Head of caudate nucleus (tissue), 42 donors: ENCODE measurements at regions not wholly inside any gene's neighbourhood (a gene's known extent, or its start where the extent isn't known, plus 50 kb on each side); places are given as distances from the start of the nearest gene placed in this dataset.
"Not testable (repeated sequence)": the region's sequence is repeated elsewhere in the genome, so short reads cannot be mapped to it uniquely, and the experiment has no call there.

Experiments
- DNase-seq, 42 donors: peaks; one replicate each; pipeline versions ENCODE4 v3.0.0 to v3.0.0-alpha.2; 2020 to 2021; ENCODE audit warnings: mixed read lengths in 7 of 42
- intact Hi-C: fragments of 100-400 bp; cut with DNase I; formaldehyde crosslinking; loops from one replicate; pipeline ENCODE4 v1.15.0; 2022

GRCh38 chr20:53669517-53670313 is 76.1 kb upstream of the ZNF217 start:
- intact Hi-C loops, DNase-seq: not testable (repeated sequence)

GRCh38 chr20:53668992-53669391 is 75.4 kb upstream of the ZNF217 start:
- no peak for DNase-seq
- intact Hi-C loops: no loop called here

- DNase-seq: no peak
- intact Hi-C loops: no loop called here
Measured at GRCh38 chr20:53666144-53666543, 72.5 kb upstream of the ZNF217 start.

- no peak for DNase-seq
- intact Hi-C loops: no loop called here
Measured at GRCh38 chr20:53664121-53664520, 70.5 kb upstream of the ZNF217 start.

- DNase-seq, intact Hi-C loops: not testable (repeated sequence)
Measured at GRCh38 chr20:53663521-53663920, 69.9 kb upstream of the ZNF217 start.

GRCh38 chr20:53662595-53662994 is 69.0 kb upstream of the ZNF217 start:
- DNase-seq: no peak
- intact Hi-C loops: no loop called here

- intact Hi-C loops: no loop called here
- no peak for DNase-seq
Measured at GRCh38 chr20:53660947-53661381, 67.3 kb upstream of the ZNF217 start.

GRCh38 chr20:53660078-53660909 is 66.7 kb upstream of the ZNF217 start:
- intact Hi-C loops: no loop called here
- peak in 25 of 42 donors; percentile 10 to 65 (median 34) for DNase-seq

- intact Hi-C loops: no loop called here
- no peak for DNase-seq
Measured at GRCh38 chr20:53658973-53659372, 65.3 kb upstream of the ZNF217 start.

- no peak for DNase-seq
- intact Hi-C loops: no loop called here
Measured at GRCh38 chr20:53658322-53658721, 64.7 kb upstream of the ZNF217 start.

- intact Hi-C loops: no loop called here
Measured at GRCh38 chr20:53657732-53658131, 64.1 kb upstream of the ZNF217 start.

GRCh38 chr20:53657279-53657678 is 63.6 kb upstream of the ZNF217 start:
- intact Hi-C loops: no loop called here
- no peak for DNase-seq

More at GRCh38 chr20:53657732-53658131, 64.1 kb upstream of the ZNF217 start:
- no peak for DNase-seq

- intact Hi-C loops: no loop called here
- no peak for DNase-seq
Measured at GRCh38 chr20:53656293-53657202, 62.9 kb upstream of the ZNF217 start.

- intact Hi-C loops: no loop called here
- no peak for DNase-seq
Measured at GRCh38 chr20:53655625-53656292, 62.1 kb upstream of the ZNF217 start.

- intact Hi-C loops: no loop called here
- DNase-seq: peak in 1 of 42 donors; percentile 25
Measured at GRCh38 chr20:53654932-53655624, 61.4 kb upstream of the ZNF217 start.

GRCh38 chr20:53654521-53654920 is 60.9 kb upstream of the ZNF217 start:
- intact Hi-C loops, DNase-seq: not testable (repeated sequence)

- intact Hi-C loops: no loop called here
- no peak for DNase-seq
Measured at GRCh38 chr20:53652859-53653517, 59.3 kb upstream of the ZNF217 start.
